Vagina (tissue), 2 donors: ENCODE measurements at regions not wholly inside any gene's neighbourhood (a gene's known extent, or its start where the extent isn't known, plus 50 kb on each side); places are given as distances from the start of the nearest gene placed in this dataset.

Experiments used
- DNase-seq, 2 donors: peaks; one replicate each; pipeline ENCODE4 v3.0.0-alpha.2; 2017; ENCODE audit errors: extremely low spot score in 2 of 2
- H3K27ac ChIP-seq: fragments of 200-600 bp; sonication (generic); one replicate; pipeline ENCODE4 v1.5.1; 2019
- H3K27me3 ChIP-seq: fragments of 200-600 bp; sonication (generic); one replicate; pipeline ENCODE4 v1.5.1; 2019
- H3K36me3 ChIP-seq, 2 donors: fragments of 200-600 bp; sonication (generic); one replicate each; pipeline ENCODE4 v1.5.1; 2017 to 2019
- H3K4me1 ChIP-seq: fragments of 200-600 bp; sonication (generic); one replicate; pipeline ENCODE4 v1.5.1; 2019
- H3K4me3 ChIP-seq, 2 donors: fragments of 200-600 bp; sonication (generic); 1 replicate in 1 of 2; 2 replicates in 1 of 2; pipeline ENCODE4 v1.5.1; 2016 to 2019
- H3K9me3 ChIP-seq: fragments of 200-600 bp; sonication (generic); one replicate; pipeline ENCODE4 v1.5.1; 2019
- POLR2A ChIP-seq, 2 donors: fragments of 450-650 bp; IDR thresholded peaks; one replicate each; pipeline ENCODE4 v1.6.1; 2017; ENCODE audit warnings: antibody characterized with exemption in 2 of 2, mild to moderate bottlenecking in 2 of 2, moderate library complexity in 2 of 2
- POLR2AphosphoS5 ChIP-seq, 2 donors: sonication (generic); formaldehyde crosslinking; IDR thresholded peaks; one replicate each; pipeline ENCODE4 v1.9.0; 2017; ENCODE audit warnings: antibody characterized with exemption in 2 of 2, mild to moderate bottlenecking in 2 of 2, low read depth in 1 of 2; ENCODE audit not compliant: insufficient read depth in 1 of 2
- intact Hi-C: fragments of 100-400 bp; cut with DNase I; formaldehyde crosslinking; loops from one replicate; pipeline ENCODE4 v1.15.1; 2023
- TF ChIP-seq, protein P1 (sequence below), 3 experiments: fragments of 450-650 bp in 2 of 3; fragments of 200-600 bp in 1 of 3; sonication (generic) in 1 of 3; IDR thresholded peaks; one replicate each; pipeline ENCODE4 v1.5.1; 2017 to 2019; ENCODE audit warnings: antibody characterized with exemption in 3 of 3, mild to moderate bottlenecking in 2 of 3, moderate library complexity in 2 of 3

DNA sequence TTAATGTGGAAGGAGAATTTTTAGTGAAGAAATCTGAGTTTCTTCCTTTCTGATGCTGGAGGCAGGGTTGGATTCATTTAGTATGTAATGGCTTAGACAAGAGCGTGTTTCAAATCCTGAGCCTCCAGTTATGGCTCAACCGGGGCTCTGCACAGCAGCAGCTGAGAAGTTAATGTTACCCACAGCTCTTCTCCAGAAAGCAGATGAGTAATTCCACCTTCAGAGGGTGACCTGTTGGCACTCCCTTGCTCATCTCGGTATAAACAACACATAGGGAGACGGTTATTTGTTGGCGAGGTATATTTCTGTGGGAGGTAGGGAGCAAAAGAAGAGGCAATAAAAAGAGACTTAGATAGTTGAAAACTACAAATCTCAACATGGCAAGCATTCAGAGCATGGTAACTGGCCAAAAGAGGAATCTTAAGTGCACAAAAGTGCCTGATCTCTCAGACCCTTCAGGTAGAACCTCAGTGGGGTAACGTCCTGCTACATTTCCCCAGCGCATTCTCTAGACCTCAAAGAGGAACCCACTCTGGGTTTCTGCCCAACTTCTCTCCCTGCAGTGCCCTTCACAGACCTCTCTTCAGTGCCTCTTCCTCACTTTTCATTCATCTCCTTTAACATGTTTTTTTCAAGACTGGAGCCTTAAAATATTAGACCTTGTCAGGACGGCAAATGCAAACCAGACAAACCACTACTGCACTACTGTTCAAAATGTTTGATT is 417.5 kb upstream of the ADAMTSL1 start:
- Histone ChIP-seq H3K36me3 (no peaks in the 10 kb centered on the region), H3K4me3 (no peak overlapping the region), H3K9me3 (no peaks in the 10 kb centered on the region), H3K27ac (no peak overlapping the region), H3K27me3 (no peaks in the 10 kb centered on the region), H3K4me1 (peaks cover 9% of the 10 kb centered on the region)
- intact Hi-C loops: no loop called here
- DNase-seq: no peak
- no peak for TF ChIP-seq POLR2A (IDR thresholded peaks at IDR 0.05)
- no peak for TF ChIP-seq POLR2AphosphoS5 (IDR thresholded peaks at IDR 0.05; ENCODE audit: insufficient read depth in 1 of 2, low read depth in 1 of 2)
- TF ChIP-seq, protein P1, sequence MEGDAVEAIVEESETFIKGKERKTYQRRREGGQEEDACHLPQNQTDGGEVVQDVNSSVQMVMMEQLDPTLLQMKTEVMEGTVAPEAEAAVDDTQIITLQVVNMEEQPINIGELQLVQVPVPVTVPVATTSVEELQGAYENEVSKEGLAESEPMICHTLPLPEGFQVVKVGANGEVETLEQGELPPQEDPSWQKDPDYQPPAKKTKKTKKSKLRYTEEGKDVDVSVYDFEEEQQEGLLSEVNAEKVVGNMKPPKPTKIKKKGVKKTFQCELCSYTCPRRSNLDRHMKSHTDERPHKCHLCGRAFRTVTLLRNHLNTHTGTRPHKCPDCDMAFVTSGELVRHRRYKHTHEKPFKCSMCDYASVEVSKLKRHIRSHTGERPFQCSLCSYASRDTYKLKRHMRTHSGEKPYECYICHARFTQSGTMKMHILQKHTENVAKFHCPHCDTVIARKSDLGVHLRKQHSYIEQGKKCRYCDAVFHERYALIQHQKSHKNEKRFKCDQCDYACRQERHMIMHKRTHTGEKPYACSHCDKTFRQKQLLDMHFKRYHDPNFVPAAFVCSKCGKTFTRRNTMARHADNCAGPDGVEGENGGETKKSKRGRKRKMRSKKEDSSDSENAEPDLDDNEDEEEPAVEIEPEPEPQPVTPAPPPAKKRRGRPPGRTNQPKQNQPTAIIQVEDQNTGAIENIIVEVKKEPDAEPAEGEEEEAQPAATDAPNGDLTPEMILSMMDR (IDR thresholded peaks at IDR 0.05): no peak

DNA sequence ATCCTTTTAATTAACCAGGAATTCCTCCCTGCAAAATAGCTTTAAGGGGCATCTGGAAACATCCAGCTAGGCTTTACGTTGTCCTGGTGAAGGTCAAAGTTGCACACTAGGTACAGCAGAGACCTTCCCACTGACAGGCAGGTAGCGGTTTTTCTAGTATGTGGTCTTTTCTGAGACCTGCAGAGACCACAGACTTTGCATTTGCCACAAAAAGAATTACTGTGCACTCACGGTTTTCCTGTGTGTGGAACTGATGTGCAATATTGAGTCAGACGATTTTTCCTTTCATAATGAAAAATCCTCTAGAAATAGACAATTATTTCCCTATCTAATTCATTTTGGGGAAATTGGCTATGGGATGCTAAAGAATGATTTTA is 417.0 kb upstream of the ADAMTSL1 start:
- Histone ChIP-seq H3K4me1 (peaks cover 9% of the 10 kb centered on the region), H3K9me3 (no peaks in the 10 kb centered on the region), H3K27ac (no peak overlapping the region), H3K4me3 (no peak overlapping the region), H3K27me3 (no peaks in the 10 kb centered on the region), H3K36me3 (no peaks in the 10 kb centered on the region)
- TF ChIP-seq POLR2A (IDR thresholded peaks at IDR 0.05): no peak
- TF ChIP-seq POLR2AphosphoS5 (IDR thresholded peaks at IDR 0.05; ENCODE audit: insufficient read depth in 1 of 2, low read depth in 1 of 2): no peak
- TF ChIP-seq, protein P1 (IDR thresholded peaks at IDR 0.05): no peak
- intact Hi-C loops: no loop called here
- no peak for DNase-seq

DNA sequence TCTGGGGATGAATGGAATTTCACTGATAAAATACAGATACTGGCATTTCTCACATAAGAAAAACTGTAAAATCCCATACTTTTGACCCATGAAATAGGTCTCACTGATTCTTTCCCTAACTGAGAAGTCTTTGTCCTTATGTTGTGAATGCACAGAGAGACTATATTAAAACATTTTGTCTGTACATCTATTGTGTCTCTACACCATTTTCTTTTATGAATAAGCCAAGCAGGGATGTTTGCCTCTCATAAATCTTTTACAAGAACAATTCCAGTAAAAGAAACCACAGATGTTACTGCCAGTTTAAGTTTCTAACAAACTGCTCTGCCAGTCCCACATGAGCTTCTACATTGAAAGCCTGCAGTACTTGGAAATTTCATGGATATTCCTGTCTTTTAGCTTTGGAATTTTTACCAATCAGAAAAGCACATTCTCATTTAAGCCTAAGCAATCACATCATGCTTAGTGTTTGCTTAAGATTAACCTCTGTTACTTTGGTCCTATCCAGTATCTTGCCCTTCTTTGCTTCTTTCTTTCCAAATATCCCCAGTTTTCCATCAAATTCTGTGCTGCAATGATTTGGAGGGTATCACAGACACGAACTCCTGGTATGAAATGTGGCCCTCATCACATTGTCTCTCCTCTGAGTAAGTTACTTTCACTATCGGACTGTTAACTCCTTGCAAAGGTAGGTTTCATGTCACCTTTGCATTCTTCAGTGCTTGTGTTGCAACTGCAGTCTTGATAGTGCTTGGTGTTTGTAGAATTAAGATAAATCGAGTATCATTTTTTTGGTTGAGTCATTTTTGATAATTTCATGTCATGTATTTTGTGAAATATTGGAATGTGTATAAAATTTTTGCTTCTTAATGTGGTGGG is 415.1 kb upstream of the ADAMTSL1 start:
- TF ChIP-seq, protein P1 (IDR thresholded peaks at IDR 0.05): no peak
- TF ChIP-seq POLR2AphosphoS5 (IDR thresholded peaks at IDR 0.05; ENCODE audit: insufficient read depth in 1 of 2, low read depth in 1 of 2): no peak
- TF ChIP-seq POLR2A (IDR thresholded peaks at IDR 0.05): no peak
- H3K27ac ChIP-seq: no peak overlapping the region
- no peak for DNase-seq

DNA sequence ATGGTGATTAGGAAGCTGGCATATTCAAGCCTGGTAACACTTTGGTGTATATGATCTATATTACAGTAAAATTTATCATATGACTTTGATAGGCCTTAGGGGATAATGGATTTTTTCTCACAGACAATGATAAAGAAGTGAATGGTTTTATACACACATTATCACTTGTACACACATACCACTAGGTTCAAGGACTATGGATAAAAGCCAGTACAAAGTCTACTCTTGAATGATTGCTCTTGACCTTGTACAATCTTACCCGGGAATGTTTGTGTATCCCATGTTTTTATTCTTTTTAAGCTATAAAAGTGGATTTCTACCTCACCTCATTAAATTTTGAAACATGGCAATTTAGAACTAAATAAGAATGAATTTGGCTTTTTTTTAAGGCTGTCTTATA is 414.5 kb upstream of the ADAMTSL1 start:
- intact Hi-C loops: no loop called here
- TF ChIP-seq POLR2A (IDR thresholded peaks at IDR 0.05): no peak
- TF ChIP-seq POLR2AphosphoS5 (IDR thresholded peaks at IDR 0.05; ENCODE audit: insufficient read depth in 1 of 2, low read depth in 1 of 2): no peak
- TF ChIP-seq, protein P1 (IDR thresholded peaks at IDR 0.05): no peak
- Histone ChIP-seq H3K36me3 (no peaks in the 10 kb centered on the region), H3K27ac (no peak overlapping the region), H3K4me1 (peaks cover 9% of the 10 kb centered on the region), H3K9me3 (no peaks in the 10 kb centered on the region), H3K27me3 (no peaks in the 10 kb centered on the region), H3K4me3 (no peak overlapping the region)
- DNase-seq: no peak

More for the DNA sequence above, 415.1 kb upstream of the ADAMTSL1 start:
- H3K4me3 ChIP-seq: no peak overlapping the region
- intact Hi-C loops: no loop called here
- no peaks in the 10 kb centered on the region for H3K36me3 ChIP-seq
- H3K27me3 ChIP-seq: no peaks in the 10 kb centered on the region
- H3K4me1 ChIP-seq: peaks cover 9% of the 10 kb centered on the region
- no peaks in the 10 kb centered on the region for H3K9me3 ChIP-seq
